IMR-90 (cell line): ENCODE measurements at regions not wholly inside any gene's neighbourhood (a gene's known extent, or its start where the extent isn't known, plus 50 kb on each side); places are given as distances from the start of the nearest gene placed in this dataset.

Experiments
- BHLHE40 ChIP-seq: fragments of 150-350 bp; IDR thresholded peaks from 2 replicates; pipeline ENCODE4 v1.6.1; 2016; ENCODE audit warnings: mild to moderate bottlenecking, low read depth, low read length
- POLR2A ChIP-seq: IDR thresholded peaks from 2 replicates; pipeline ENCODE4 v1.6.1; 2012; ENCODE audit warnings: mild to moderate bottlenecking, low read depth, low read length
- TF ChIP-seq, protein P1 (sequence below): conservative IDR thresholded peaks from 2 replicates; pipeline ENCODE4 v1.5.1; 2012; ENCODE audit warnings: mild to moderate bottlenecking, low read depth, low read length, improper control_type of control experiment

DNA sequence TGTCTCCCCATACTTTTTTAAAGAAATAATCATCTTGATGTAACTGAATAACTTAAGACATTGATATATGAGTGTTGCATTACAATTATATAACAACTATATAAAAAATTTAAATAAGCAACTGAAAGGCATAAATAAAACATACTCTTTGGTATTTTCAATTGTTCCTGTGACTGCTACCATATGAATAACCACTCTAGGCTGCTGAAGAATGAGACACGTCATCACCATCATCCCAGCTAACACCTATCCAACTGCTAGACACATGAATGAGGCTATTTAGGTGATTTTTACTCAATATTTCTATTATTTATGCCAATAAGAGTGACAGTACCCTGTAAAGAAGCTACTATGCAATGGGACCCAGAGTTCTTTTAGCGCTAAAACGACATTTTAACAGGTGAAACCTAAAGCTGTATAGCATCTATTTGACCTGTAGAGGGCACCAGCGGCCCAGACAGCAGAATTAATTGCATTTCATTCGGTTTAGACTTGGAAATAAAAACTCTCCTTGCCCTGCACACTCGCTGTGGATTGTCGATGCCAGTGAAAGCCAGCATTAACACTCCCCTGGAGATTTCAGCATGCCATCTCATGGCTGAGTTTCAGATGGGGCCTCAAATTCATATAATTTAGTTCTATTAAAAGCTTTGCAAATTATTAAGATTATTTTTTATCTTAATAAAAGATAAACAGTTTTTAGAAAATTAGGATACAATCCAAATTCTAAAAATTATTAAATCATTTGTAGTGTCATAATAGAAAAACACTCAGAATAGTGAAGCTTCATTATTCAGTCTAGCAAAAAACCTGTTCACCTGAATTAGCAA lies 89.4 kb upstream of the MAP2 start:
- TF ChIP-seq POLR2A (no peak), BHLHE40 (no peak)
- TF ChIP-seq, protein P1, sequence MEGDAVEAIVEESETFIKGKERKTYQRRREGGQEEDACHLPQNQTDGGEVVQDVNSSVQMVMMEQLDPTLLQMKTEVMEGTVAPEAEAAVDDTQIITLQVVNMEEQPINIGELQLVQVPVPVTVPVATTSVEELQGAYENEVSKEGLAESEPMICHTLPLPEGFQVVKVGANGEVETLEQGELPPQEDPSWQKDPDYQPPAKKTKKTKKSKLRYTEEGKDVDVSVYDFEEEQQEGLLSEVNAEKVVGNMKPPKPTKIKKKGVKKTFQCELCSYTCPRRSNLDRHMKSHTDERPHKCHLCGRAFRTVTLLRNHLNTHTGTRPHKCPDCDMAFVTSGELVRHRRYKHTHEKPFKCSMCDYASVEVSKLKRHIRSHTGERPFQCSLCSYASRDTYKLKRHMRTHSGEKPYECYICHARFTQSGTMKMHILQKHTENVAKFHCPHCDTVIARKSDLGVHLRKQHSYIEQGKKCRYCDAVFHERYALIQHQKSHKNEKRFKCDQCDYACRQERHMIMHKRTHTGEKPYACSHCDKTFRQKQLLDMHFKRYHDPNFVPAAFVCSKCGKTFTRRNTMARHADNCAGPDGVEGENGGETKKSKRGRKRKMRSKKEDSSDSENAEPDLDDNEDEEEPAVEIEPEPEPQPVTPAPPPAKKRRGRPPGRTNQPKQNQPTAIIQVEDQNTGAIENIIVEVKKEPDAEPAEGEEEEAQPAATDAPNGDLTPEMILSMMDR = peak; percentile 86
